MCF 10A (cell line): ENCODE measurements at regions not wholly inside any gene's neighbourhood (a gene's known extent, or its start where the extent isn't known, plus 50 kb on each side); places are given as distances from the start of the nearest gene placed in this dataset.

ENCODE experiments used
- BruUV-seq: library from RNA; stranded (reverse); fragments of 400-500 nt; replicated peaks from 2 replicates; lab custom pipeline; 2021; lab: Mats Ljungman, UMichigan
- CTCF ChIA-PET: fragments of 300-600 bp; sonication (Branson Sonifier 250); formaldehyde crosslinking; extraction: SDS; loops from one replicate; lab custom pipeline; 2021; ENCODE audit warnings: antibody characterized with exemption, inconsistent platforms; lab: Yijun Ruan, JAX
- POLR2A ChIA-PET: fragments of 300-600, 350-650 bp; sonication (Branson Sonifier 250); formaldehyde crosslinking; extraction: SDS; loops from one replicate; lab custom pipeline; 2020; ENCODE audit warnings: antibody characterized with exemption, inconsistent platforms; lab: Yijun Ruan, JAX
- DNase-seq: peaks from one replicate; pipeline ENCODE4 v3.0.0-alpha.2; 2018; ENCODE audit not compliant: unreplicated experiment
- H3K27ac Mint-ChIP-seq: one replicate; pipeline ENCODE4 v1.8.0; 2022; ENCODE audit warnings: mild to moderate bottlenecking, low read depth, mixed read lengths; ENCODE audit not compliant: unreplicated experiment
- H3K27me3 Mint-ChIP-seq: one replicate; pipeline ENCODE4 v1.8.0; 2022; ENCODE audit warnings: mixed read lengths; ENCODE audit not compliant: insufficient read depth, unreplicated experiment
- H3K36me3 Mint-ChIP-seq: one replicate; pipeline ENCODE4 v1.8.0; 2022; ENCODE audit warnings: mild to moderate bottlenecking, moderate library complexity, mixed read lengths; ENCODE audit not compliant: insufficient read depth, unreplicated experiment
- H3K4me1 Mint-ChIP-seq: one replicate; pipeline ENCODE4 v1.8.0; 2022; ENCODE audit warnings: mixed read lengths; ENCODE audit not compliant: insufficient read depth, unreplicated experiment
- H3K4me3 Mint-ChIP-seq: one replicate; pipeline ENCODE4 v1.8.0; 2022; ENCODE audit warnings: mild to moderate bottlenecking, moderate library complexity, mixed read lengths; ENCODE audit not compliant: unreplicated experiment
- H3K9me3 Mint-ChIP-seq: one replicate; pipeline ENCODE4 v1.8.0; 2022; ENCODE audit warnings: mixed read lengths; ENCODE audit not compliant: unreplicated experiment
- intact Hi-C: fragments of 100-400 bp; cut with micrococcal nuclease; formaldehyde crosslinking; loops from 2 replicates; pipeline ENCODE4 v1.14.1; 2022
- TF ChIP-seq, protein P1 (sequence below): fragments of 200-600 bp; IDR thresholded peaks from one replicate; pipeline ENCODE4 v1.8.0; 2022; ENCODE audit warnings: antibody characterized with exemption, mild to moderate bottlenecking; ENCODE audit not compliant: unreplicated experiment

DNA sequence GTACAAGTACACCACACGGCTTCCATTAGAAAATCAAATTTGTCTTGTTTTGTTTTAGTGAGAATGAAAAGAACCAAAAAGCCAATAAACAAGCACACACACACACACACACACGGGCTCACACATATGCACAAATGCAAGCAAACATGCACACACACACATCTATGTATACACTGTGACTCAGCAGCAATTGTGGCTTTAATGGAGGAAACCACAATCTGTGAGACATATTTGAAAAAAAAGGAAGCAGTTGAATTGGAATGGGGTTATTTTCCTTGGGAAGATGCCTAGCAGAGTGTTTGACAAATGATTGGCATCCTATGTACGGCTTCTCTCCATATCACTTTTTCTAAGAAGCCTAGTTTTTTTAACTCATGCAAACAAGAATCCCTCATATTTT is 201.1 kb upstream of the ARRDC4 start:
- intact Hi-C loops: loop anchor here (5.0 kb wide), 1 partner anchor 418 kb away; no protein-coding TSS in a partner anchor
- ChIA-PET CTCF (interaction anchor here (0.7 to 2.7 kb wide), 3 partner anchors 350 to 513 kb away, joined by 3 to 12 read pairs (median 3); no protein-coding TSS in a partner anchor), POLR2A (interaction anchor here (0.6 to 0.7 kb wide), 4 partner anchors 75 to 442 kb away, joined by 3 read pairs; no protein-coding TSS in a partner anchor)
- no peak overlapping the region for H3K4me3 Mint-ChIP-seq
- H3K36me3 Mint-ChIP-seq: no peaks in the 10 kb centered on the region
- no TSS peak for BruUV-seq
- TF ChIP-seq, protein P1, sequence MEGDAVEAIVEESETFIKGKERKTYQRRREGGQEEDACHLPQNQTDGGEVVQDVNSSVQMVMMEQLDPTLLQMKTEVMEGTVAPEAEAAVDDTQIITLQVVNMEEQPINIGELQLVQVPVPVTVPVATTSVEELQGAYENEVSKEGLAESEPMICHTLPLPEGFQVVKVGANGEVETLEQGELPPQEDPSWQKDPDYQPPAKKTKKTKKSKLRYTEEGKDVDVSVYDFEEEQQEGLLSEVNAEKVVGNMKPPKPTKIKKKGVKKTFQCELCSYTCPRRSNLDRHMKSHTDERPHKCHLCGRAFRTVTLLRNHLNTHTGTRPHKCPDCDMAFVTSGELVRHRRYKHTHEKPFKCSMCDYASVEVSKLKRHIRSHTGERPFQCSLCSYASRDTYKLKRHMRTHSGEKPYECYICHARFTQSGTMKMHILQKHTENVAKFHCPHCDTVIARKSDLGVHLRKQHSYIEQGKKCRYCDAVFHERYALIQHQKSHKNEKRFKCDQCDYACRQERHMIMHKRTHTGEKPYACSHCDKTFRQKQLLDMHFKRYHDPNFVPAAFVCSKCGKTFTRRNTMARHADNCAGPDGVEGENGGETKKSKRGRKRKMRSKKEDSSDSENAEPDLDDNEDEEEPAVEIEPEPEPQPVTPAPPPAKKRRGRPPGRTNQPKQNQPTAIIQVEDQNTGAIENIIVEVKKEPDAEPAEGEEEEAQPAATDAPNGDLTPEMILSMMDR: no peak
- H3K4me1 Mint-ChIP-seq: peaks cover 6% of the 10 kb centered on the region
- peaks cover 42% of the 10 kb centered on the region for H3K27me3 Mint-ChIP-seq
- H3K27ac Mint-ChIP-seq: no peak overlapping the region
- DNase-seq: peak; percentile 57
- H3K9me3 Mint-ChIP-seq: no peaks in the 10 kb centered on the region

DNA sequence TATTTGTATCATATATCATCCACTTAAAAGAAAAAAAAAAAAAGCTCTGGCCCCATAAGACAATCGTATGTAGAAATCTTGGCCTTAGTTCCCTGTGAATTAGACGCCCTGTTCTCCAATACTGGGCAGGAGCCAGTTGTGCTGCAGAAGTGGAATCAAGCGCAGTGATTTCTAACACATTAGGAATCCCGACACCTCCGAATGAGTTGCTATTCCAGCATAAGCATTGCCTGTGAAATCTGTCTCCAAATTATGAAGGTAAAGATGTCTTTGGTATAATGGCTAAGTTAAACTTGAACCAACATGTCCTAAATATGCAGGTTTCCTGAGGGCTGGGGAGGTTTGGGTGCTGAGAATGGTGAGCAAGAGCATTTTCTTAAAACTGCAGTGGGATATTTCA is 199.4 kb upstream of the ARRDC4 start:
- TF ChIP-seq, protein P1: no peak
- no peak overlapping the region for H3K27ac Mint-ChIP-seq
- CTCF ChIA-PET: interaction anchor here (2.7 kb wide), 1 partner anchor 515 kb away, joined by 12 read pairs; no protein-coding TSS in a partner anchor
- no TSS peak for BruUV-seq
- H3K27me3 Mint-ChIP-seq: peaks cover 34% of the 10 kb centered on the region
- peaks cover 6% of the 10 kb centered on the region for H3K4me1 Mint-ChIP-seq
- no peaks in the 10 kb centered on the region for H3K9me3 Mint-ChIP-seq
- POLR2A ChIA-PET: interaction anchor here (0.7 kb wide), 2 partner anchors 417 to 529 kb away, joined by 3 read pairs; no protein-coding TSS in a partner anchor
- H3K4me3 Mint-ChIP-seq: no peak overlapping the region
- intact Hi-C loops: no loop called here
- no peaks in the 10 kb centered on the region for H3K36me3 Mint-ChIP-seq
- no peak for DNase-seq

DNA sequence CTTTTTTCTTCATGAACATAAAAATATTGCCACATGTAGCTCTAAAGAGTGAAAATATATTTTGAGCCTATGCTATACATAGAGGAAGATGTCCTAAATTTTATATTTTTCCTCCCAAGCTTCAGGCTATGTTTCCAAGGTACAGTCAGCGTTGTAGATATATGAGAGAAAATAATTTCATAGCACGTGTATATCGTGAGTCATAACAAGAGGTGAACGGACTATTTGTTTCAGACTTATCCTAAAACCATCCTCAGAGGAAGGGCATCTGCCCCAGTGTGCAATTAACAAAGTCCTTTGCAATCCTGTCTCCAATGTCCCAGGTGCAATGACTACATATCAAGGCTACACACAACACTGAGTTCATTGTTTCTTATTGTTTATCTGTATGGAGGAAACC is 177.3 kb upstream of the ARRDC4 start:
- CTCF ChIA-PET: interaction anchor here (0.6 to 1.1 kb wide), 3 partner anchors 9 to 38 kb away, joined by 3 to 4 read pairs (median 4); no protein-coding TSS in a partner anchor
- no TSS peak for BruUV-seq
- DNase-seq: no peak
- Mint-ChIP-seq H3K27ac (no peak overlapping the region), H3K4me1 (peaks cover 7% of the 10 kb centered on the region), H3K9me3 (no peaks in the 10 kb centered on the region), H3K27me3 (no peaks in the 10 kb centered on the region), H3K4me3 (no peak overlapping the region), H3K36me3 (no peaks in the 10 kb centered on the region)
- TF ChIP-seq, protein P1: no peak
- POLR2A ChIA-PET: interaction anchor here (0.8 to 1.0 kb wide), 2 partner anchors 11 to 12 kb away, joined by 3 read pairs; no protein-coding TSS in a partner anchor
- intact Hi-C loops: no loop called here

DNA sequence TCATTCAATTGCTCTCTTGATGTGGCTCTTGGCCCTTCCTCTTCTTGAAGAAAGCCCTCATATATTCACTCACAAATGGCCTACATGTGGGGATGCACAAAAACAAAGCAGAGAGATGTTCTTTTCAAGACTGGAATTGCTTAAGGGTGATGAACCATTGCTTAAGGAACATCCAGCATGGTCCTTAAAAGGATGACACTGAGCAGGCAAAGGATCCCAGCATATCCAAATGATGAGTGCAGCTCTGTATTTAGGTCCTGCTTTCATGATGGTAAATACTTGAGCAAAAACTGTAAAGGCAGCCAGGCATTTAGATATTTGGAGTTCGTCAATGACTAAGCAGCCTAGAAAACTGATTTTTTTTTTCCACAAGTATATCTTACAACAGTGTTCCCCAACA is 173.8 kb upstream of the ARRDC4 start:
- Mint-ChIP-seq H3K27ac (no peak overlapping the region), H3K9me3 (no peaks in the 10 kb centered on the region), H3K36me3 (no peaks in the 10 kb centered on the region), H3K4me3 (no peak overlapping the region), H3K27me3 (peaks cover 3% of the 10 kb centered on the region), H3K4me1 (peaks cover 7% of the 10 kb centered on the region)
- intact Hi-C loops: no loop called here
- ChIA-PET POLR2A (no interaction called here), CTCF (interaction anchor here (1.0 kb wide), 1 partner anchor 117 kb away, joined by 4 read pairs; no protein-coding TSS in a partner anchor)
- no peak for DNase-seq
- TF ChIP-seq, protein P1: no peak
- no TSS peak for BruUV-seq
